Ishikawa (cell line): ENCODE measurements at regions not wholly inside any gene's neighbourhood (a gene's known extent, or its start where the extent isn't known, plus 50 kb on each side); places are given as distances from the start of the nearest gene placed in this dataset.

Experiments
- CEBPB ChIP-seq: IDR thresholded peaks from 2 replicates; pipeline ENCODE4 v1.6.1; 2012
- CREB1 ChIP-seq: IDR thresholded peaks from 2 replicates; pipeline ENCODE4 v1.6.1; 2012; ENCODE audit warnings: low read depth
- EGR1 ChIP-seq: IDR thresholded peaks from 2 replicates; pipeline ENCODE4 v1.6.1; 2012
- EP300 ChIP-seq: IDR thresholded peaks from 2 replicates; pipeline ENCODE4 v1.6.1; 2012; ENCODE audit warnings: borderline replicate concordance
- FOXM1 ChIP-seq: IDR thresholded peaks from 2 replicates; pipeline ENCODE4 v1.6.1; 2012; ENCODE audit warnings: low read depth, borderline replicate concordance
- MAX ChIP-seq: IDR thresholded peaks from 2 replicates; pipeline ENCODE4 v1.6.1; 2012
- NFIC ChIP-seq: IDR thresholded peaks from 2 replicates; pipeline ENCODE4 v1.6.1; 2012
- RAD21 ChIP-seq: IDR thresholded peaks from 2 replicates; pipeline ENCODE4 v1.6.1; 2012; ENCODE audit warnings: low read depth
- REST ChIP-seq: IDR thresholded peaks from 2 replicates; pipeline ENCODE4 v1.6.1; 2012; ENCODE audit warnings: low read depth, mild to moderate bottlenecking
- TAF1 ChIP-seq: IDR thresholded peaks from 2 replicates; pipeline ENCODE4 v1.6.1; 2012; ENCODE audit warnings: low read depth, mild to moderate bottlenecking
- TCF12 ChIP-seq: IDR thresholded peaks from 2 replicates; pipeline ENCODE4 v1.6.1; 2012; ENCODE audit warnings: low read depth
- TEAD4 ChIP-seq: IDR thresholded peaks from 2 replicates; pipeline ENCODE4 v1.6.1; 2012
- USF1 ChIP-seq: IDR thresholded peaks from 2 replicates; pipeline ENCODE4 v1.6.1; 2012
- YY1 ChIP-seq: IDR thresholded peaks from 2 replicates; pipeline ENCODE4 v1.6.1; 2012; ENCODE audit warnings: low read depth
- ZBTB7A ChIP-seq: IDR thresholded peaks from 2 replicates; pipeline ENCODE4 v1.6.1; 2012; ENCODE audit warnings: low read depth

GRCh38 chr3:156043832-156044633 lies 76.3 kb upstream of the KCNAB1 start:
- TF ChIP-seq RAD21: peak; percentile 57

- TF ChIP-seq REST (no peak), EGR1 (no peak)
Observed at GRCh38 chr3:156044634-156044975, 75.8 kb upstream of the KCNAB1 start.

- no peak for TF ChIP-seq ZBTB7A
- TF ChIP-seq TCF12: no peak
- TF ChIP-seq NFIC: no peak
- no peak for TF ChIP-seq CREB1
- no peak for TF ChIP-seq TAF1
- no peak for TF ChIP-seq YY1
- TF ChIP-seq USF1: no peak
- TF ChIP-seq EGR1: no peak
- TF ChIP-seq FOXM1: no peak
- no peak for TF ChIP-seq TEAD4
- no peak for TF ChIP-seq RAD21
- no peak for TF ChIP-seq CEBPB
- no peak for TF ChIP-seq MAX
- no peak for TF ChIP-seq REST
- no peak for TF ChIP-seq EP300
Observed at GRCh38 chr3:156050918-156051317, 69.5 kb upstream of the KCNAB1 start.

GRCh38 chr3:156051651-156052050 lies 68.7 kb upstream of the KCNAB1 start:
- no peak for TF ChIP-seq FOXM1
- no peak for TF ChIP-seq YY1
- TF ChIP-seq CREB1: no peak
- no peak for TF ChIP-seq EP300
- no peak for TF ChIP-seq NFIC
- no peak for TF ChIP-seq RAD21

GRCh38 chr3:156052115-156052514 lies 68.3 kb upstream of the KCNAB1 start:
- TF ChIP-seq NFIC (no peak), CREB1 (no peak), MAX (no peak), FOXM1 (no peak), EP300 (no peak), EGR1 (no peak), TCF12 (no peak)

- TF ChIP-seq MAX (no peak), YY1 (no peak), USF1 (no peak), EP300 (no peak), FOXM1 (no peak), NFIC (no peak), EGR1 (no peak), ZBTB7A (no peak), TAF1 (no peak), TCF12 (no peak), TEAD4 (no peak), CREB1 (no peak), CEBPB (no peak), RAD21 (no peak), REST (no peak)
Observed at GRCh38 chr3:156059950-156060501, 60.4 kb upstream of the KCNAB1 start.
